PC-3 (cell line): ENCODE measurements at regions not wholly inside any gene's neighbourhood (a gene's known extent, or its start where the extent isn't known, plus 50 kb on each side); places are given as distances from the start of the nearest gene placed in this dataset.
A peak's percentile ranks its signal among the peaks of the same experiment; 100 is the strongest.

ENCODE experiments used
- ATAC-seq: fragments of 200-7000 bp; cut with Tn5 transposase; 2 replicates; pipeline ENCODE4 v1.9.1; 2020; ENCODE audit warnings: mild to moderate bottlenecking, moderate library complexity
- BruUV-seq: library from RNA; stranded (reverse); fragments of 400-500 nt; replicated peaks from 2 replicates; lab custom pipeline; 2021; lab: Mats Ljungman, UMichigan
- CTCF ChIA-PET: fragments of 300-600 bp; sonication (Branson Sonifier 250); formaldehyde crosslinking; loops from one replicate; lab custom pipeline; 2022; ENCODE audit warnings: antibody characterized with exemption; lab: Charles Lee
- POLR2A ChIA-PET: fragments of 300-600 bp; sonication (Branson Sonifier 250); formaldehyde crosslinking; loops from one replicate; lab custom pipeline; 2022; ENCODE audit warnings: antibody characterized with exemption; ENCODE audit not compliant: unreplicated experiment; lab: Charles Lee
- DNase-seq: peaks from one replicate; pipeline ENCODE4 v3.0.0-alpha.2; 2015
- H2AFZ ChIP-seq: fragments of 300-600 bp; sonication (generic); 2 replicates; pipeline ENCODE4 v1.6.0; 2016; ENCODE audit warnings: antibody characterized with exemption, low read length
- H3F3A ChIP-seq: fragments of 300-600 bp; sonication (generic); one replicate; pipeline ENCODE4 v1.6.0; 2017; ENCODE audit warnings: antibody characterized with exemption, low read length, control low read depth, mild to moderate bottlenecking; ENCODE audit not compliant: unreplicated experiment
- H3K27ac ChIP-seq: fragments of 300-600 bp; sonication (generic); 2 replicates; pipeline ENCODE4 v1.5.1; 2016; ENCODE audit warnings: mild to moderate bottlenecking, low read length
- H3K27me3 ChIP-seq: fragments of 300-600 bp; sonication (generic); 2 replicates; pipeline ENCODE4 v1.6.1; 2016; ENCODE audit warnings: low read length, mixed read lengths
- H3K36me3 ChIP-seq: fragments of 300-600 bp; sonication (generic); 2 replicates; pipeline ENCODE4 v1.6.1; 2016; ENCODE audit warnings: low read depth, mixed run types, low read length, mixed read lengths
- H3K4me1 ChIP-seq: fragments of 300-600 bp; sonication (generic); 2 replicates; pipeline ENCODE4 v1.5.1; 2016; ENCODE audit warnings: low read length; ENCODE audit not compliant: insufficient read depth
- H3K4me2 ChIP-seq: fragments of 300-600 bp; sonication (generic); 2 replicates; pipeline ENCODE4 v1.6.0; 2016; ENCODE audit warnings: low read length
- H3K4me3 ChIP-seq: fragments of 300-600 bp; sonication (generic); 2 replicates; pipeline ENCODE4 v1.5.1; 2016; ENCODE audit warnings: mild to moderate bottlenecking, low read length, mixed read lengths
- H3K79me2 ChIP-seq: fragments of 300-600 bp; sonication (generic); 2 replicates; pipeline ENCODE4 v1.6.1; 2017; ENCODE audit warnings: low read length, mixed read lengths
- H3K9ac ChIP-seq: fragments of 300-600 bp; sonication (generic); 2 replicates; pipeline ENCODE4 v1.6.0; 2016; ENCODE audit warnings: mild to moderate bottlenecking, low read length
- H3K9me2 ChIP-seq: fragments of 300-600 bp; sonication (generic); replicated peaks from 2 replicates; pipeline ENCODE4 v1.6.1; 2016; ENCODE audit warnings: mixed run types, low read length, mixed read lengths
- H3K9me3 ChIP-seq: fragments of 300-600 bp; sonication (generic); 2 replicates; pipeline ENCODE4 v1.6.1; 2016; ENCODE audit warnings: low read length, mixed read lengths
- H4K20me1 ChIP-seq: fragments of 300-600 bp; sonication (generic); 2 replicates; pipeline ENCODE4 v1.6.1; 2016; ENCODE audit warnings: low read length, mixed read lengths
- EZH2 ChIP-seq: fragments of 300-600 bp; sonication (generic); IDR thresholded peaks from one replicate; pipeline ENCODE4 v1.6.1; 2017; ENCODE audit warnings: antibody characterized with exemption, mild to moderate bottlenecking, low read length; ENCODE audit not compliant: unreplicated experiment
- EZH2phosphoT487 ChIP-seq: fragments of 300-600 bp; sonication (generic); IDR thresholded peaks from 2 replicates; pipeline ENCODE4 v1.6.1; 2018; ENCODE audit warnings: mild to moderate bottlenecking, antibody characterized with exemption, low read length, borderline replicate concordance
- intact Hi-C: fragments of 100-400 bp; cut with micrococcal nuclease; formaldehyde crosslinking; loops from 2 replicates; pipeline ENCODE4 v1.9.0; 2023
- TF ChIP-seq, protein P1 (sequence below): fragments of 300-600 bp; sonication (generic); conservative IDR thresholded peaks from 2 replicates; pipeline ENCODE4 v1.5.1; 2017; ENCODE audit warnings: antibody characterized with exemption, low read depth, mild to moderate bottlenecking, low read length

DNA sequence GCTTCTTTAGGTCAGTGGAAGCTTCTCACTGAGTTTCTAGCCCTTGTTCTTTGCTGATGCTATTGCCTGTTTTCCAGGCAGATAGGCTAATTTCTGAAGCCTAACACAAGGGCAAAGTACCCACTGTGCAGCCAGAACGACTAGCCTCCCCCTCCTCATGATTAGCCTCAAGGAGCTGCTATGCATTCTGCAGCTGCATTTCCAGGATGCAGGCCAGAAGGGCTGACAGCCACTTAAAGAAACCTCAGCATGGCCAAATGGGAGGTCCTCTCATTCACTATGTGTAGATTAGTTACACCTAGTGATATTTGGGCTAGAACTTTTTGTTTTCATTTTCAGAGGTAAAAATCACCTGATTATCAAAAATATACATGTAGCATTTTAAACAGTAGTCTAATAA lies 216.0 kb downstream of the RAD51AP2 start:
- Histone ChIP-seq H3K4me1 (peaks cover 15% of the 10 kb centered on the region), H3K4me3 (no peak overlapping the region), H3K36me3 (no peaks in the 10 kb centered on the region), H3K79me2 (no peaks in the 10 kb centered on the region), H3K9me2 (no peaks in the 10 kb centered on the region), H3K9ac (no peak overlapping the region), H3K9me3 (no peaks in the 10 kb centered on the region), H3F3A (no peaks in the 10 kb centered on the region), H3K27ac (peak overlapping the region; percentile 51; the same call in 1 of the 2 replicates), H3K27me3 (no peaks in the 10 kb centered on the region), H4K20me1 (no peaks in the 10 kb centered on the region), H2AFZ (no peak overlapping the region), H3K4me2 (peak overlapping the region; percentile 23)
- intact Hi-C loops: loop anchor here (10.0 kb wide), 2 partner anchors 373 to 537 kb away; no protein-coding TSS in a partner anchor
- TF ChIP-seq, protein P1, sequence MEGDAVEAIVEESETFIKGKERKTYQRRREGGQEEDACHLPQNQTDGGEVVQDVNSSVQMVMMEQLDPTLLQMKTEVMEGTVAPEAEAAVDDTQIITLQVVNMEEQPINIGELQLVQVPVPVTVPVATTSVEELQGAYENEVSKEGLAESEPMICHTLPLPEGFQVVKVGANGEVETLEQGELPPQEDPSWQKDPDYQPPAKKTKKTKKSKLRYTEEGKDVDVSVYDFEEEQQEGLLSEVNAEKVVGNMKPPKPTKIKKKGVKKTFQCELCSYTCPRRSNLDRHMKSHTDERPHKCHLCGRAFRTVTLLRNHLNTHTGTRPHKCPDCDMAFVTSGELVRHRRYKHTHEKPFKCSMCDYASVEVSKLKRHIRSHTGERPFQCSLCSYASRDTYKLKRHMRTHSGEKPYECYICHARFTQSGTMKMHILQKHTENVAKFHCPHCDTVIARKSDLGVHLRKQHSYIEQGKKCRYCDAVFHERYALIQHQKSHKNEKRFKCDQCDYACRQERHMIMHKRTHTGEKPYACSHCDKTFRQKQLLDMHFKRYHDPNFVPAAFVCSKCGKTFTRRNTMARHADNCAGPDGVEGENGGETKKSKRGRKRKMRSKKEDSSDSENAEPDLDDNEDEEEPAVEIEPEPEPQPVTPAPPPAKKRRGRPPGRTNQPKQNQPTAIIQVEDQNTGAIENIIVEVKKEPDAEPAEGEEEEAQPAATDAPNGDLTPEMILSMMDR: no peak
- TF ChIP-seq EZH2phosphoT487 (no peak), EZH2 (no peak)
- POLR2A ChIA-PET: no interaction called here
- no TSS peak for BruUV-seq
- ATAC-seq (no peak), DNase-seq (no peak)
- CTCF ChIA-PET: no interaction called here

DNA sequence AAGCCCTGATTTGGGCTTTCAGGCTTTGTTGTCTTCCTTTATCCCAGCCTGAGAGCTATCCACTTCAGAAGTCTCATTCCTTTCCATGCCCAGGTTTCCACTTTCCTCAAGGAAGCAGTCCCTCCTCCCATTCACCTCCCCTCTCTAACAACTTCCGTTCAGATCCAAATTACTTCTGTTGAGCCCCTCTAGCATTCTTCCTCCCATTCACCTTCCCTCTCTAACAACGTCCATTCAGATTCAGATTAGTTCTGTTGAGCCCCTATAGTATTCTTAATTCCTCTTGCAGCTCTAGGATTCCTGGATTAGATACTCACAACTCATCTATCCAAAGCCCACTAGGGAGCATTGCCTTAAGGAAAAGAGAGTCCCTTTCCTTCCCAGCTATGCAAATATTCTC lies 216.8 kb downstream of the RAD51AP2 start:
- H3K4me1 ChIP-seq: peaks cover 15% of the 10 kb centered on the region
- intact Hi-C loops: loop anchor here (10.0 kb wide), 2 partner anchors 373 to 537 kb away; no protein-coding TSS in a partner anchor
- H3K9me2 ChIP-seq: no peaks in the 10 kb centered on the region

DNA sequence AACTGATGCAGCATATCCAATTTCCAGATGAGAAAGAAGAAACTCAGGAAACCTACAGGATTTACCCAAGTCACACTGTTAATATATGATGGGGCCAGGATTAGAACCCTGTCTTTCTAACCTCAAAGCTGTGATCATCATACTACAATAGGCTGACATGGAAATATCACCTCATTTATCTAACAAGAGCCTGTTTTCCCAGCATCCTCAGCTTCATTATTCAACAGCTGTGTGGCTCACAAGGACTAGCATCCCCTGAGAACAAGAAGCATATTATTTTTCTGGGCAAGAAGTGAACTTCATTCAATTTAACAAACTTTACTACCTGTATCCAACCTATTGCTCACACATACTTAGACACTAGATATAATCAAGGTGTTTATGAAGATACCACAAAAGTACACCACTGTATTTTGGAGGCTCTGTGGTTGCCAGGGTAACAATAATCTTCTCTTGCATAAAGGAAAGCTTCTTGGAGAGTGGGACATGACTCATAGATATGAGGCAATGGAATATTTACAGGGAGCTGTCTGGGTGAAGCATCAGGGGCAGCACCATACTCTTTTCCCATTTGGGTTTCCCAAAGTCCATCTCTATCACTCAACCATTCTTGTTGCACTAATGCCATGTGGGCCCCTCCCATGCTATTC lies 218.2 kb downstream of the RAD51AP2 start:
- POLR2A ChIA-PET: no interaction called here
- BruUV-seq: no TSS peak

More for the DNA sequence above, 216.8 kb downstream of the RAD51AP2 start:
- Histone ChIP-seq H3K27me3 (no peaks in the 10 kb centered on the region), H4K20me1 (no peaks in the 10 kb centered on the region), H3F3A (no peaks in the 10 kb centered on the region), H3K79me2 (no peaks in the 10 kb centered on the region), H3K9ac (no peak overlapping the region), H3K27ac (no peak overlapping the region), H3K36me3 (no peaks in the 10 kb centered on the region), H3K4me2 (no peak overlapping the region), H2AFZ (no peak overlapping the region), H3K9me3 (no peaks in the 10 kb centered on the region), H3K4me3 (no peak overlapping the region)
- TF ChIP-seq, protein P1: no peak
- no peak for ATAC-seq
- DNase-seq: no peak
- POLR2A ChIA-PET: no interaction called here
- CTCF ChIA-PET: no interaction called here
- BruUV-seq: no TSS peak

More for the DNA sequence above, 218.2 kb downstream of the RAD51AP2 start:
- H2AFZ ChIP-seq: no peak overlapping the region
- H4K20me1 ChIP-seq: no peaks in the 10 kb centered on the region
- no peak overlapping the region for H3K9ac ChIP-seq
- no peaks in the 10 kb centered on the region for H3K9me2 ChIP-seq
- no peaks in the 10 kb centered on the region for H3F3A ChIP-seq
- H3K9me3 ChIP-seq: no peaks in the 10 kb centered on the region
- H3K4me1 ChIP-seq: peaks cover 15% of the 10 kb centered on the region
- no peak overlapping the region for H3K4me3 ChIP-seq
- DNase-seq (peak; percentile 5), ATAC-seq (no peak)
- intact Hi-C loops: loop anchor here (10.0 kb wide), 2 partner anchors 375 to 535 kb away; no protein-coding TSS in a partner anchor
- TF ChIP-seq, protein P1: no peak
- TF ChIP-seq EZH2 (no peak), EZH2phosphoT487 (no peak)
- H3K27ac ChIP-seq: no peak overlapping the region
- CTCF ChIA-PET: no interaction called here
- H3K79me2 ChIP-seq: no peaks in the 10 kb centered on the region
- no peak overlapping the region for H3K4me2 ChIP-seq
- no peaks in the 10 kb centered on the region for H3K27me3 ChIP-seq
- H3K36me3 ChIP-seq: no peaks in the 10 kb centered on the region
